ENCODE measurements at regions not wholly inside any gene's neighbourhood (a gene's known extent, or its start where the extent isn't known, plus 50 kb on each side); places are given as distances from the start of the nearest gene placed in this dataset.

- in situ Hi-C loops (cut with HindIII; ENCODE audit: low sequenced_read_pairs), result no loop called here
Measured at GRCh38 chr1:199150756-199151155, 511.9 kb downstream of the PTPRC start.

- in situ Hi-C loops (cut with HindIII; ENCODE audit: low sequenced_read_pairs), result no loop called here
Measured at GRCh38 chr1:199151634-199152425, 513.0 kb downstream of the PTPRC start.

- in situ Hi-C loops (cut with HindIII; ENCODE audit: low sequenced_read_pairs), result no loop called here
Measured at GRCh38 chr1:199152676-199153075, 513.8 kb downstream of the PTPRC start.

DNA sequence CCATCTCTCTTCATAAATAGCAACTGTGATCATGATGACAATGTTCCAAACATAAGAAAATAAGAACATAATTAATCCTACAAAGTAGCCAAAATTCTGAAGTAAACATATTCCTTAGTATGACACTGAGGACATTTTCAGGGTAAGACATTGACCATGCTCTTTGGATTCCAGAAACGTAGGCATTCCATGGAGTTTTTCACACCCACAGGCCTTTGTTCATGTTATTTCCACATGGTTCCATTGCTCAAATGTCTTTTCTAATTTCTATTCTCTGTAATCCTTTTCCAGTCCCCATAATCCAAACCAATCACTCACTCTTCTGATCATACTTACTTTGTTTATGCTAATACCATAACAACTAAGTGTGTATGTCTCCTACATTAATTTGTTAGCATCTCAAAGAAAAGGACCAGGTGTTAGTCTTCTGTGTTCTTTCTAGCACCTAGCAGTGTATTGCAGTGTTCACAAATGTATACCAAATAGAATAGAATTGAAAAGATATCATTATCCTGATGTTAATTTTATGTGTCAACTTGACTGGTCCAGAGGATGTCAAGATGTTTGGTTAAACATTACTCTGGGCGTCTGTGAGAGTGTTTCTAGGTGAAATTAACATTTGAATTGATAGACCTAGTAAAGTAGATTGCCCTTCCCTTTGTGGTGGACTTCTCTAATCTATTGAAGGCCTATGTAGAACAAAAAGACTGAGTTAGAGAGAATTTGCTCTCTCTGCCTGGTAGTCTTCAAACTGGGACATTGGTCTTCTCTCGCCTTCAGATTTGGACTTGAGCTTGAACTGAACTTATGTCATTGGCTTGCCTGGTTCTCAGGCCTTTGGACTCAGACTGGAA is 516.6 kb downstream of the PTPRC start:
- in situ Hi-C loops (cut with HindIII; ENCODE audit: low sequenced_read_pairs), result no loop called here

- in situ Hi-C loops (cut with HindIII; ENCODE audit: low sequenced_read_pairs), result no loop called here
Measured at GRCh38 chr1:199157494-199157893, 518.7 kb downstream of the PTPRC start.

- in situ Hi-C loops (cut with HindIII; ENCODE audit: low sequenced_read_pairs), result no loop called here
Measured at GRCh38 chr1:199160521-199161318, 521.9 kb downstream of the PTPRC start.

- in situ Hi-C loops (cut with HindIII; ENCODE audit: low sequenced_read_pairs), result no loop called here
Measured at GRCh38 chr1:199161319-199161680, 522.5 kb downstream of the PTPRC start.

DNA sequence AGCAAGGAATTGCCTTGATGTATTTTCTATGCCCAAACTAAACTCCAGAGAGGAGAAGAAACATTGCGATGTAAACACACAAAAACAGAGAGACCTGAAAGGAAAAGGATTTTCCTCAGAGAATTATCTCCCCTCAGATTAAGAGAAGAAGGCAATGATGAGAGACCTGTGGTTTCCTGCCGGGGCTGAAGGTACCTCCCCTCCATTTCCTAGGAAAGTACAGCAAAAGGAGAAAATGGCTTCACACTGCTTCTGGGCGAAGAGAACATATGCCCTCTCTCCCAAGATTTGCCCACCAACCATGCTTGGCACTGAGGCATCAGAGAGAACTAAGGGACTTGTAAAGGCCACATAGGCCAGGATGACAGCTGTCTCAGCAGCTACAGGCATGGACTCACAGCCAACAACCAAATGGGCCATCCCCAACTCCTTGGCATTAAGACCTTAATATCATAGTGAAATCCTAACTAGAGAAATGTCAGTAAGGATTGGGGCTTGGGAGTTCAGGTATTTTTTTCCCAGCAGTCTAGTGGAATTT is 523.0 kb downstream of the PTPRC start:
- in situ Hi-C loops (cut with HindIII; ENCODE audit: low sequenced_read_pairs), result no loop called here

DNA sequence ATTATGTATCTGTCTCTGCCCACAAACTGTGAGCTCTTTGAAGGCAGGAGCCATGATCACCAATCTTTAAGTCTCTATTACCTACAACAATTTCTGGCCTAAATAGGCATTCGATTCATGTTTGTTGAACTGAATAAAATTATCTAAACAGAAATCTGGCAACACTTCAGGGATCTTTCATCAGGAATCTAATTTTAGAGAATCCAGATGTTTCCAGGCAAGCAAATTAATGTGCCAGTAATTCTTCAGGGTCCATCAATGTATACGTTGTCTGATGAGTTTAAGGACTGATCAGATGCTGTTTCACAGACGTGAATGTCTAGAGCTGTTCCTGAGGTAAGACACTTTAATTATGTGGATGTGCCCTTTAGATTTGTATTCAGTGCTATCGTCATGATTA is 524.4 kb downstream of the PTPRC start:
- in situ Hi-C loops (cut with HindIII; ENCODE audit: low sequenced_read_pairs), result no loop called here

DNA sequence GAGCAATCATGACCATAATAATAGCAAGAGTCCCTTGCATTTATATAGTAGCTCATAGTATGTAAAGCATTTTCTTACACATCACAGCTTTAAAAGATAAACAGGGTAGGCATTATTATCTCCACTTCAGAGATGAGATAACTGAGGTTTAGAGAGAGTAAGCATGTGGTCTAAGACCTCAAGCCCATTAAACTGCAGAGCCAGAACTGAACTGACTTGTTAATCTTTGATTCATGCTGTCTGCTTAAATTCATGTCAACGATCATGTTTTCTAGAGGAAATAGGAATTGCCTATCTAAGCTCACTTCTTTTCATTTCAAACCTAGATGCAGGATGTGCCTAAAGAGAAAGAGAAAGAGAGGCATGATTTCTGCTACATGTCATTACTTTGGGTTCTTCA is 524.8 kb downstream of the PTPRC start:
- in situ Hi-C loops (cut with HindIII; ENCODE audit: low sequenced_read_pairs), result no loop called here

DNA sequence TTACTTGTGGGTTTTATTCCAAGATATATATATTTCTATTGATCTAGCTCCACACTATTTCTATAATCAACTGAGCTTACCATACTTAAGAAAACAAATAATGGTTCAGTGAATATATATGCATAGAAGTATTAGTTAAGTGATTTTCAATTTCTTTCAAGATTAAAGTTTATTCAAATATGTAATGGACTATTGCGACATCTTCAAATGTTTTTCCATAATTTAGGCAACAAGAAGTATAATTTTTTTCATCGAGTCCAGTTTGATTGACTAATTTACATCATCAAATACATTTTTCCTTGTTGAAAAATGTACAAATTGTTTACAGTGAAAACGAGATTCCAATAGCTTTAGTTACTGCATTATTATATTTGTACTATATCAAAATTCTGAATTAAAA is 528.6 kb downstream of the PTPRC start:
- in situ Hi-C loops (cut with HindIII; ENCODE audit: low sequenced_read_pairs), result loop anchor here (5.0 kb wide), 1 partner anchor 35 kb away; no protein-coding TSS in a partner anchor

- in situ Hi-C loops (cut with HindIII; ENCODE audit: low sequenced_read_pairs), result loop anchor here (5.0 kb wide), 1 partner anchor 37 kb away; no protein-coding TSS in a partner anchor
Measured at GRCh38 chr1:199168888-199169585, 530.2 kb downstream of the PTPRC start.

DNA sequence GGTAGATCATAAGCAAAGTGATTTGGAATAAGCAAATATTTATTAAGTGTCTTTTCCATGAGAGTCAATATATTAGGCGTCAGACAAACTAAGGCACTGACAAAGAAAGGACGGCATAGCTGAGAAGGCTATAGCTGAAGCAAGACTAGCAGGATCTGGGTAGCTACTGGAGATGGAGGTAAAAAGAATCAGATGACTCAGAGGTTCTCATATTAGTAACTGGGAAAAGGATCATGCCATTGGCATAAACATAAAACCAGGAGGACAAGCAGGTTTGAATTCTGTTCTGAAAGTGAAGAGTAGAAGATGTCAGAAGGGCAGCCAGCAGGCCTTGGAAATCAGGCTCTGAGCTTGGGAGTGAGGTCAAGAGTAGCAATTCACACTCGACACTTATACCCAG is 531.9 kb downstream of the PTPRC start:
- in situ Hi-C loops (cut with HindIII; ENCODE audit: low sequenced_read_pairs), result no loop called here

DNA sequence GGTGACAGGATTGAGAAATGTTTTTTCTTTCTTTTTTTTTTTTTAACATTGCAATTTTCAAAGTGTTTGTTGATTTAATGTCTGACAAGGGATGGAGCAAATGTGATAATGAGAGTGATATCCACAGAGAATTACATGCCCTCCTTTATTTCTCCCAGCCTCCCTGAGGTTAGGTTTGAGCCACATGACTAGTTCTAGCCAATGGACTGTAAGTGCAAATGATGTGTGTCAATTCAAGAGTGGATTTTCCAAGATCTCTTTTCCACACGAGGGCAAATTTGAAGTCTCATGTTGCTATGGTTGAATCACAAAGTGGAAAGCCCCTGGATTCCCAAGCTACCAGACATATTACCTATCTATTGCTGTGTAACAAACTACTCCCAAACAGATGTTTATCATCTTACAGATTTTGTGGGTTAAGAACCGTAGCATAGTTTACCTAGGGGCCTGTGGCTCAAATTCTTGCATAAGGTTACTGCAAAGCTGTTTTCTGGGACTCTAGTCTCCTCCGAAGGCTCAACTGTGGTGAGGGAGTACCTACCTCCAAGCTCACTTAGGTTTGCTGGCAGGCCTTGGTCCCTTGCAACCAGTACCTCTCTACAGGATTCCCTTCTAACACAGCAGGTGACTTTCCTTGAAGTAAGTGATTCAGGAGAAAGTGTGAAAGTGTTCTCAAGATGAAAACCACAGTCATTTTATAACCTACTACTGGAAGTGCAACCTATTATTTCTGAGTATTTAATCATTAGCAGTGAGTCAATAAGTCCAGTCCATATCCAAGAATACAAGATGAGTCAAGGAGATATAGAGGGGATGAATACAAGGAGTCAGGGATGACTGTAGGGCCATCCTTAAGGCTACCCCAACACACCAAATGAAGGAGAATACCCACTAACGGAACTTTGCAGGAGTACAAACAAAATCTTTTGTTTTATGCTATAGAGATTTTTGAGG is 533.6 kb downstream of the PTPRC start:
- in situ Hi-C loops (cut with HindIII; ENCODE audit: low sequenced_read_pairs), result no loop called here

- in situ Hi-C loops (cut with HindIII; ENCODE audit: low sequenced_read_pairs), result no loop called here
Measured at GRCh38 chr1:199173356-199173755, 534.5 kb downstream of the PTPRC start.

GRCh38 chr1:199174336-199174735 is 535.5 kb downstream of the PTPRC start:
- in situ Hi-C loops (cut with HindIII; ENCODE audit: low sequenced_read_pairs), result no loop called here

DNA sequence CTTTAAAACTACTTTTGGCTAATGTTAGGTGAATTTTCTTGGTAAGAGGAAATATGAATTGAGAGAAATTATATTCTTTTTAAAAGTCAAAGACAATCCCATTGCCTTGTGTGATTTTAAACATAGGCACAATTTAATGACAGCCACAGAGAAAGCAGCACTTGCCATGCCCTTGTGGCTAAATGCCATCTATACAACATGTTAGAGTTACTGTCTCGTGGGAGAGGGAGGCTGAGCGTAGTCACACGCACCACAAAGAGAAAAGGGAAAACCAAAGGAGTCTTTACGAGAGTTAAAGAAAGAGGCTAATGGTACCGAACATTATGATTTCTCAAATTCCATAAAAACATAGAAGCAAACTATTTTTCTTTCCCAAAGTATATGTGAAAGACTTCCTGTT is 537.9 kb downstream of the PTPRC start:
- in situ Hi-C loops (cut with HindIII; ENCODE audit: low sequenced_read_pairs), result no loop called here

- in situ Hi-C loops (cut with HindIII; ENCODE audit: low sequenced_read_pairs), result no loop called here
Measured at GRCh38 chr1:199177241-199177640, 538.4 kb downstream of the PTPRC start.

- in situ Hi-C loops (cut with HindIII; ENCODE audit: low sequenced_read_pairs), result no loop called here
Measured at GRCh38 chr1:199178646-199179045, 539.8 kb downstream of the PTPRC start.
